ENCODE measurements at regions not wholly inside any gene's neighbourhood (a gene's known extent, or its start where the extent isn't known, plus 50 kb on each side); places are given as distances from the start of the nearest gene placed in this dataset.

DNA sequence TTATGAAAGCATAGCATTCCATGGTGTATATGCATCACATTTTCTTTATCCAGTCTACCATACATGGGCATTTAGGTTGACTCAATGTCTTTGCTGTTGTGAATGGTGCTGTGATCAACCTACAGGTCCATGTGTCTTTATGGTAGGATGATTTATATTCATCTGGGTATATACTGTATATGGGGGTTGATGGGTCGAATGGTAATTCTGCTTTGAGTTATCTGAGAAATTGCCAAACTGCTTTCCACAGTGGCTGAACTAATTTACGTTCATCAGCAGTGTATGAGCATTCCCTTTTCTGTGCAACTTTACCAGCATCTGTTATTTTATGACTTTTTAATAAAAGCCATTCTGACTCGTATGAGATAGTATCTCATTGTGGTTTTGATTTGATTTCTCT is 662.4 kb upstream of the BCHE start:
- no peak for DNase-seq

DNA sequence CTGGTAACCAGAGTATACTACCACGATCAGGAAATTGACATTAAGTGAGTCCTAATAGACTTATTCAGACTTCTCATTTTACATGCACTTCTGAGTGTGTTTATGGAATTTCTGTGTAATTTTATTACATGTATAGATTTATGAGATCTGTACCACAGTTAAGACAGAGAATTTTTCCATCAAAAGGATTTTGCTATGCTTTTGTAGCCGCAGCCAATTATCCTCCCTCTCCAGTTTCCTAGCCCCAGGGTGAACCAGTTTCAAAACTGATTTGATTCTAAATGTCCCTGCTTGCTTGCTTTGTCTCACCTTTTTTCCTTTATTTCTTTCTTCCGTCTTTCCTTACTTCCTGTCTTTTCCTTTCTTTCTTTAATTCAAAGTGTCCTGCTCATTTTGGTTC is 661.2 kb upstream of the BCHE start:
- DNase-seq, result no peak

DNA sequence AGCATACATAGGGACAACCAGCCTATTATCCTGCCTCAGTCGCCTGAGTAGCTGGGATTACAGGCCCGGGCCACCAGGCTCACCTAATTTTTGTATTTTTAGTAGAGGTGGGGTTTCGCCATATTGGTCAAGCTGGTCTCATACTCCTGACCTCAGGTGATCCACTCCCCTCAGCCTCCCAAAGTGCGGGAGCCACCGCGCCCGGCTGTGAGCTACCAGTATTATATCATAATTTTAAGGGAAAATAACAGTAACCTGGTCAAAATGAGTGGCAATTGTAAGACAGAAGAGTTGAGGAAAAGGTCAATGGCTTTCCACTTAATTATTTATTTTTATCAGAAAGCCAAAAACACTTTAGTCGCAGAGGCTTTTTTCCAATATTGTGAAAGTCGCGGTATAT is 652.6 kb upstream of the BCHE start:
- no peak for DNase-seq

DNA sequence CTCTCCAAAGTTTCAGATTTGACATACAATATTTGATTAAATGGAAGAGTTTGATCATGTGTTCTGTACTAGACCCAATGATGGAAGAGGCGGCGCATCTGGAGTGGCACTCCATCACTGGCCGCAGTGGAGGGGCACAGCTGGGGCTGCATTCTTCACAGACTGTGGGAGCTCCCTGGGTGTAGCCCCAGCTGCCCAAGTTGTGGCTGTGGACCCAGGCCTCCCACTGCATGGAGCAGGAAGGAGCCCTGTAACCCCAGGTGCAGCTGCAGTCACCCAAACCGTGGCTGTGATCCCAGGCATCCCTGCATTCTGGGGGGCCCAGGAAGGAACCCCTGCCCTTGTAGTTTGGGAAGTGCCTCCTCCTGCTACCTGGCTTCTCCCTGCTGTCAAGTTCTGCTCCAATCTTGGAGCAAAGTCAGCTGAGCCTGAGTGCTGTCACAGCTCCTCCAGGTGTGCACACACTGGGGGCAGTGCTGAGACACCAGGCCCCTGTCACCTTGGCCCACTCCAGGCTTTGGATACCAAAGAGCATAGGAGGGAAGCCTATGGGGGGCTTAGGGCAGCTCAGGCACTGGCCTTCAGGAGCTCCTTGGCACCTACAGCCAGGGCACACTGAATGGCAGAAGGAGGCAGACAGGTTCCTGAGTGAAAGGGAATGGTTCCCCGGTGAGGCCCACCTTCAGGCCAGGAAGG is 651.9 kb upstream of the BCHE start:
- no peak for DNase-seq

DNA sequence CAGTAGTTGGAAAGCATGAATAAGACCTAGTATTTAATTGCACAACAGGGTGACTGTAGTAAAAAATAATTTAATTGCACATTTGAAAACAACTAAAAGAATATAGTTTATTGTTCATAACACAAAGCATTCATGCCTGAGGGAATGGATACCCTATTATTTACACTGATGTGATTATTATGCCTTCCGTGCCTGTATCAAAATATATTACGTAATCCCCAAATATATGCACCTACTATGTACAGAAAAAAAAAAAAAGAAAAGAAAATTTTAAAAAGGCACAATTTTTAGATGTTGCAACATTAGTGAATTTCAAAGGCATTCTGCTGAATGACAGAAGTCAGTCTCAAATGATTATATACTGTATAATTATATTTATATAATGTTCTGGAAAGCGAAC is 647.2 kb upstream of the BCHE start:
- no peak for DNase-seq

DNA sequence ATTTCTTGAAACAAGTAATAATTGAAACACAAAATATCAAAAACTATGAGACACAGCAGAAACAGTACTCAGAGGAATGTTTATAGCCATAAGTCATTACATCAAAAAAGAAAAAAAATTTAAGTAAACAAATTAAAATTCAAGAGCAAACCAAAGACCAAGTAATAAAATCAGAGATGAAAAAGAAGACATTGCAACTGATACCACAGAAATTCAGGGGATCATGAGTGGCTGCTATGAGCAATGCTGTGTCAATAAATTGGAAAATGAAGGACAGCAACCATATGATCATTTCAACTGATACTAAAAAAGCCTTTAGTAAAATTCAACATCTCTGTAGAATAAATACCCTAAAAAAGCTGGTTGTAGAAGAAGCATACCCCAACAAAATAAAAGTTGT is 644.1 kb upstream of the BCHE start:
- DNase-seq, result no peak

DNA sequence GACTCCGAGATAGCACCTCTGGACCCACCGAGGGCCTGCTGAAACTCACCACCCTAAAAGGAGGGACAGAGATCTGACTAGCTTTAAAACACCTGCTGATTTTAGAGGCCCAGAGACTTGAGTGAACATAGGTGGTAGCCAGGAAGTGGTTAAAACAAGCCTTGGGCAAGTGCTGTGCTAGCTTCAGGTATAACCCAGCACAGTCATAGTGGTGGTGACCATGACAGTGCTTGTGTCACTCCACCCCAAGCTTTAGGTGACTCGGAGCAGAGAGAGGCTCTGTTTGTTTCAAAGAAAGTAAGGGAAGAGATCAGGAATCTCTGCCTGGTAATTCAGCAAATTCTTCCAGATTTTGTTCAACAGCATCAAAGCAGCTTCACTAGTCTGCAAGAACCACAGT is 641.1 kb upstream of the BCHE start:
- no peak for DNase-seq

DNA sequence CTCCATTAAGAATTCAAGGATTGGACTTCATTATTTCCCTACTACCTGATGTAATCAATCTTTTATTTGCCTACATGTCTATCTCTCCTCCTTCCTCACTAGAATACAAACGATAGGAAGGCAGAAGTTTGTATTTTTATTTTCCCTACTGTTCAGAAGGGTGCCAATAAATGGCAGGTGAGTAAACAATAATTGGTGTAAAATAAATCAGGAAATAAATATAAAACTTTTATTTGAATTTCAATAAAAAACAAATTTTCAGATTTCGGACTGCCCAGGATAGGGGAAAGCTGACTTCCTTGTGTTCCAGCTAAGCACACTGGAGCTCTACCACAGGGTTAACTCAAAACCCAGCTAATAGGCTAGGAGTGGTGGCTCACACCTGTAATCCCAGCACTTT is 636.3 kb upstream of the BCHE start:
- no peak for DNase-seq

DNA sequence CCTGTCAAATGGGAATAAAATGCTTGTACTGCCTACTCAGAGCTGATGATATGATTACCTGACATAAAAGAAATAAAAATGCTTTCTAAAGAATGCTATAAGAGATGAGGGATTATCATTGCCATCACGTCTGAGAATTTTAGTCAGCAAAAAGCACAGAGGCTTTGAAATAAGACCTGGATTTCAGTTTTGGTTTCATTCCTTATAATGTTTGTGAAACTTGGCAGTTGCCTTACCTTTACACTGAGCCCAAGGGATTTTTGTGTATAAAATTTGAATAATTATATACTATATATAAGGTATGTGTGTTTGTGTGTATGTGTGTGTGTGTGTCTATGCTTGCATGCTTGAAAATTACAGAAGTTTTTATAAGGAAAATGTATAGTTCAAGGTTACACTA is 634.8 kb upstream of the BCHE start:
- no peak for DNase-seq

DNA sequence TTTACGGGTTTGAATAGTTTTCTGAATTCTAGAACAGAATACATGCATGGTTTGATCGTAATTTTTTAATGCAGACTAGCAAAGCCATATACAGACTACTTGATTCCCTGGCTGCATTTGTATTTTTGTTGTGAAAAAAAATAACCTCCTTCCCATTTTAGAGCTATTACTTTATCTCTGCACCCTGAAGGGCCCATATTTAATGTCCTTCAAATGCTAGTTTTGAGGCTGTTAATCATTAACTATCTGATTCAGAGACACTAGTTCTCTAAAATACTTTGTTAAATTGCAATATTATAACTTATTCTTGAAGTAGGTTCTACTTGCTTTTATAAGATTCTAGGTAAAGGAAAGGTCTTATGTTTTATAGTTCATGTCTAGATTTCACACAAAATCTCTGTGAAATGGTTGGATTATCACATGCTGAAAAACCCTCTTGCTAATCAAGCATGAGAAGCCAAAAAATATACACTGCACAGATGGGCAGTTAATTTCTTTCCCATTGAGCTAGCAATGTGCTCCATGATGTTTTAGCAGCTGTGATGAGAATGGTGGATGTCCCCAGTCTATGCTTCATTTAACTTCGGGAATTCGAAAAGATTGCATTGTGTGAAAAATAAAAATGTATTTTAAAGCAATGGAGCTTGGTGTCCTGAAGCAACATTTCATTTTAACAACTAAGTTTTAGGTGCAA is 634.0 kb upstream of the BCHE start:
- no peak for DNase-seq

DNA sequence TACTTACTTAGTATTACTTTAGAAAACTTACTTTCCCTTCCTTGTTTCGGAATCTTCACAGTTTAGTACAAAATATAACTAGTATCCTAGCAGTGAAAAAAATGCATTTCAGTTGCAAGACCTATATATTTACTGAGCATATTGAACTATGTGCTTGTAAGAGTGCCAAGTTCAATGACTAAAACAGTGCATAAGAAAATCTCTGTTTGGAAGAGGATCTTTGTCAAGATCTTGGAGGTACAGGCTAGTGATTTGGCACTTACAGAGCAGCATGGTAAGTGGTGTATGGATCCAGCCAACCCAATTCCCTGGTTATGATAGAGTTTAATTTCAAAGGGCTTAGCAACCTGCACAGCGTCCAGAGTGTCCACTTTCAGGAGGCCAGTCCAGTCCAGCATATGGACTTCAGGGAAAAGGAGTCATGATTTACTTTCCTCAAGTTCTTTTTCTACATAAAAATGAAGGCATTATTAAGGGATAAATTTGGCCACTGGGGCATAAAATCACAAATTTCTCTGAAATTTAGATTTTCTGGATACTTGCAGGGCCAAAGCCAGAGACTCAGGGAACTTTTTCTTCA is 625.8 kb upstream of the BCHE start:
- DNase-seq, result no peak

DNA sequence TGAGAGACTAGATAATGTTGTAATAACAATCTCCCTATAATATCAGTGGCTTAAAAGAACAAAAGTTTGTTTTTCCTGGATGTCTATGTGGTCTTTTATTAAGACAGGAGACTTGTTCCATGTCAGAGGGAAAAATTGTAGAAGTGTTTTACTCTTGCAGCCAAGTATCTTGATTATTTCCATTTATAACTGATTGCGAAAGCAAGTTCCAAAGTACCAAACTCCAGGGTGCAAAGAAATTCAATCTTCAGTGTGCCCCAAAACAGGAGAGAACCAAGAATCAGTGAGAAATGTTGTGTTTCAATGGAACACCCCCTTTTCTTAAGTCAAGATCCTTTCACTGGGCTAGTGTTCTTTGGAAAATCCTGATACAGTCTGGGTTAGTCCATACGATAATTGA is 624.4 kb upstream of the BCHE start:
- no peak for DNase-seq

DNA sequence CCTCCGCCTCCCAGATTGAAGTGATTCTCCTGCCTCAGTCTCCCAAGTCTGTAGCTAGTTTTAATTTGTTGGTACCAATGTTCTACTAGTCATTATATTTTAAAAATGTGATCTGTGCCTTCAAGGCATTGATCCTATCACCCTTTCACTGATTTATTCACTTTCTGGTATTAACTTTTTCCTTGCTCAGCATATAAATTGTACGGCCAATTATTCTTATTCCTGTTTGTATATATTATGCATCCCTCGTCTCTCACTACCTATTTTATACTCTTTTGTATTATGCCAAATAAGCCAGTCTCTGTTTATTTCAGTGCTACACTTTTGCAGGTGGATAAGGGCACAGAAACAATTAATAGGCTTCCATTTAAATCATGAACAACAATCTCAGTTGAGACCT is 620.2 kb upstream of the BCHE start:
- DNase-seq, result no peak

DNA sequence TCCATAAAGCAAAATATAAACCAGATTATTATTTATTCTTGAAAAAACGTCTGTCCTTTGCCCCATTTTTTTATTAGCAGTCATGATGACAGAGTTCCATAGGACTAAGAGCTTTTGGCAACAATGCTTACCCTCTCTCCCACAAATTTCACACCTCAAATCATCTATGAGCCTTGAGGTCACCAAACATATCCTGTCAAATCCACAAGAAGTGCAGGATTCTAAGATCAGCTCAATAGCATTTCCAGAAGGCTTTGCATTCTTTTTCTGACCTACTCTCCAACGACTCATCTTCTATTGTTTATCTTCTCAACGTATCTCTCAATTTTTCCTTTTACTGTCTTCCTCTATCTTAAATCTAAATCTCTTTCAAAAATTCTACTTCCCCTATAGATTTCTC is 619.1 kb upstream of the BCHE start:
- no peak for DNase-seq

DNA sequence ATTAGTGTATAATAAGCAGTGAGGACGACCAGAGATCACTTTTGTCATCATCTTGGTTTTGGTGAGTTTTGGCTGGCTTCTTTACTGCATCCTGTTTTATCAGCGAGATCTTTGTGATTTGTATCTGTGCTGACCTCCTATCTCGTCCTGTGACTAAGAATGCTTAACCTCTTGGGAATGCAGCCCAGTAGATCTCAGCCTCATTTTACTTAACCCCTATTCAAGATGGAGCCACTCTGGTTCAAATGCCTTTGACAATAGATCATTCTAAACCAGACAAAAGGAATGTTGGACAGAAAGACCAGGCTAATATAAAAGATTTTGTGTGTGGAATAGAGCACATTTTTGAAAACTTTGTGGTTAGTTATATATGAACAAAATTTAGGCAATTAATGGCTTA is 618.5 kb upstream of the BCHE start:
- DNase-seq, result no peak

DNA sequence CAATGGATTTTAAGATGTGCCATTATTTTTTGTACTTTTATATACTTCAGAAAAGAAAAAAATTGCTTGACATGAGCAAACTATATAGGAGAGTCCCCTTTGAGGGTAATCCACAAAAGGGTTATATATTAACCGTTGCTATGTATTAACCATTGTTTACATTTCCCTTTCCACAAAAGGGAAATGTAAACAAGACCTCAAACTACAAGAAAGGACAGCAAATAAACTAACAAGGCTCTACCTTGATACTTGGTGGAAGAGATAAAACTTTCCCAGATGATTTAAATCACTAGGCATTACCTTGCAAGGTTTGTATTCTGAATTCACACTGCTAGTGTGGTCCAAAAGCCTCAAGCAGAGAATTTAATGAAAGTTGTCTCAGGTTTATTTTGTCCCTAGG is 616.3 kb upstream of the BCHE start:
- no peak for DNase-seq

DNA sequence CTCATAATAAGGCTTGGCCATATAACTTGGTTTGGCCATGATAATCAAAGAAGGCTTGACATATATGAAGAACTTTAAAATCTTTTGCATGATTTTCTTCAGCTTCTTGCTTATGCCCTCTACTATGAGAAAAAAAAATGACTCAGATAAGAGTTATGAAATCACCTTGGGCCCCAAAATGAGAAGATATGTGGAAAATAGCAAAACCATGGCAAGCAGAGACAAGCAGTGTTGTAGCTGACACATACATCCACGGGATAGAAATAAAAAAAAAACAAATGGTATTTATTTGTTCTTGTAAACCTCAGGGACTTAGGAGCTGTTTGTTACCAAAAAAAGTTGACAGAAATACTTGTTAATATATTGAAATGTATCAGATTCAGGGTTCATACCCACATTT is 614.8 kb upstream of the BCHE start:
- DNase-seq, result no peak

DNA sequence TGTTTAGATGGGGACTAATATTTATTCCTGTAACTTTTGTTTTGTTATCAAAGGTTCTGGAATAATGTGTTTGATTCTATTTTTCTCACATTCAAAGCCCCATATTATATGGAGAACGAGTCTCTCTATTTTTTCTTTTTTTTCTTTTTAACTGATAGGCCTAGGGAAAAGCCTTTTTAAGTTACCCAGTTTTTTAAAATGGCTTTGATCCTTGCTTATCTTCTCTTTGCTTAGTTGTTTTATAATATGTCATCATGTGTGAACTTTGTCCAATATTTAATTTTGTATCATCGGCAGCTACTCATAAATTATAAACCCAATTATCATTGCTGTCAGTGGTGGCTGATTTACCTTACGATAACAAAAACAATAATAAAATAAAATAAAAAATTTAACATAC is 610.3 kb upstream of the BCHE start:
- DNase-seq, result no peak

DNA sequence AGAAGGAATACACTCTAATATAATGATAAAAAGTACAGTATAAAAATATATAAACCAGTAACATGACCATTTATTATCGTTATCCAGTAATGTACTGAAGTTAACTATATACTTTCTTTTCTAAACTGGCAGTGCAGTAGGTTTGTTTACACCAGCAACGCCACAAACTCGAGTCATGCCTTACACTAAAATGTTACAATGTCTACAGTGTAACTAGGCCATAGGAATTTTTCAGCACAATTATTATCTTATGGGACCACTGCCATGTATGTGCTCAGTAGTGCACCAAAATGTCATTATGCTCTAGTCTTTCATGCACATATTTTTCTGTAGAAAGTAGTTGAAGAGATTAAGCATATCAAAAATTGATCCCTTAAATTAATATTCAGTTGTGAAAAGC is 609.8 kb upstream of the BCHE start:
- DNase-seq, result no peak

DNA sequence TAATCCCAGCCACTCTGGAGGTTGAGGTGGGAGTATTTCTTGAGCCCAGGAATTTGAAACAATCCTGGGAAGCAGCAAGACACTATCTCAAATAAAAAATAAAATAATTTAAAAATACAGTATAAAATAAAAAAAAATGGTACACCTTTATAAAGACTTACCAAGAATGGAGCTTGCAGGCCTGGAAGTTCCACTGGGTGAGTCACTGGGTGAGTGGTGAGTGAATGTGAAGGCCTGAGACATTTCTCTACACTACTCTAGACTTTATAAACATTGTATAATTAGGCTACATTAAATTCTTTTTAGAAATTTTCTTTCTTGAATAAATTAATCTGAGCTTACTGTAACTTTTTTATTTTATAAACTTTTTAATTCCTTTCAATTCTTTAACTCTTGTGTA is 609.1 kb upstream of the BCHE start:
- no peak for DNase-seq

DNA sequence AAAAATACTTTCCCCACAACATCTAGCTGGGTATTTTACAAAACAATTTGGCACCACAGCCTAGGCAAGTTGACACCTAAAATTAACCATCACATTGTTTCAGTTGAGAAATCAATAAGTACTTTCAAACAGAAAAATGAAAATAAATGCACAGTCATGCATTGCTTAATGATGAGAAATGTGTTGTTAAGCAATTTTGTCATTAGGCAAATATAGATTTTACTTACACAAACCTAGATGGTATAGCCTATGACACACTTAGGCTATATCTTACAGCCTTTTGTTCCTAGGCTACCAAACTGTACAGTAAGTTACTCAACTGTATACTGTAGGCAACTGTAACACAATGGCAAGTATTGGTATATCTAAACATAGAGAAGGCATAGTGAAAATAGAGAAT is 608.6 kb upstream of the BCHE start:
- DNase-seq, result no peak

DNA sequence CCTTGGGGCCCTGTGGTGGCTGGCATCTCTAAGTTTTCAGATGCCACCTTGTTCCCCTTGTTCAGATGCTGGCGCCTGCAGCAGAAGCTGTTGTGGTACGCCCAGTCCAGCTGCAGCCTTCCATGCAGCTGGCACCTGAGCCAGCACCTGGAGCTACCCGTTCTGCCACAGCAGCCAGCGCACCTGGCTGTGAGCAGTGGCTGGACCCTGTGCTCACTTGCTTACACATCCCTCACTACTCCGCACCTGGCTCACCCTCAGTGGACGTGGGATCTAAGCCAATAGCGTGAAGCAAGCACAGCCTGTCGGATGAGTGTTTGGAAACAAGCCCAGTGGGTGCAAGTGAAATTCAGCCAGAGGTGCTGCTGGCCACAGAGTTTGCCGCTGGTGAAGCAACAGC is 607.5 kb upstream of the BCHE start:
- no peak for DNase-seq

DNA sequence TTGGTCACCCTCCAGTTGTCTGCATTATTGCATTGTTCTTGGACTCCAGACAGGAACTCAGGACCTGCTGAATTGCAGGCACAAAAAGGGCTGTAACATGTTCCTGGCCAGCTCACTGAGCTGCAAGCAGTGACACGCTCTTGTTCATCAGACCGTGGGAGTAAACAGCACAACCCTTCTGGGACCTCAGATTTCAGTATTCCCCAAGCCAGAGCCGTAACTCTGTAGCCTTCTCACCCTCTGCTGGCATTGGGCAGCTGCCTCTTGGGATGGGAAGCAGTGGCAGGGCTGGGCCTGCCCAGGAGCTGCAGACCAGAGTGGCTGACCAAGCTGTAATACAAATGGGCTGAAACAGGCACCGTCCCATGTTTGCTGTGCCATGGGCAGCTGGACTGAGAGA is 607.1 kb upstream of the BCHE start:
- DNase-seq, result no peak

DNA sequence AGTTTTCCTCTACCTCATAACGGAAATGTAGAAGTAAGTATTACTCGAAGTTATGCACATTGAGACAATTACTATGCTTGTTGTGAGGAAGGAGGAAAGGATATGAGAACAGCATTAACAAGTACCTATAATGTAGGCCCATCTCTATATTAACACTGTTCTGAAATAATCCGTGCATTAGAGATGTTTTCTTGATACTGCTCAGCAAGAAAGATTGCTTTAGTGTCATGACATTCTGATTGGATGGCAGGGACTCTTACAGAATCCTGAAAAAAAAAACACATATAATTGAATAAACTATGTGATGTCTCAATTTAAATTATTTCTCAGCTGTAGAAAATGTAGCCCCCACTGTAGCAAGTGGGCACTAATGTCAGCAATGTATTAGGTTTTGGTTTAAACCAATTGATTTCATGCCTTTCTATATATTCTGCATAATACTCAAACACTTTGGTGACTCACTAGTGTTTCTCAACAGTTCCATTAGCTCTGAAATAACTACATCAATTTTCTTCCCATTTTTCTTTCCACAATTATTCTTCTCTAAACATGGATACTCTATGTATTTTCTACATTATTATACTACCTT is 598.3 kb upstream of the BCHE start:
- no peak for DNase-seq

DNA sequence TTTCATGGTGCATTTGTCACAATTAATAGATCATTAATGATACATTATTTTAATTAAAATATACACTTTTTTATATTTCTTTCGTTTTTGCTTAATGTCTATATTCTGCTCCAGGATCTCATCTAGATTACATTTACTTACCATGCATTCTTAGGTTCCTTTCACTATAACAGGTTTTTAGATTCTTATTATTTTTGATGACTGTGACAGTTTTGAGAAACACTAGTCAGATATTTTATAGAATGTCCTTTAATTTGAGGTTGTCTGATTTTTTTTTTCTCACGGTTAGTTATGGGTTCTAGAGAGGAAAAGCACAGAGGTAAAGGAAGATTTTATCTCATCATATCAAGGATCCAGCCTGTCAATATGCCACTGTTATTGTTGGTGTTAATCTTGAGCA is 595.8 kb upstream of the BCHE start:
- no peak for DNase-seq

Data from amniotic stem cell (primary cell).